HG02981 (cell line): ENCODE measurements at regions not wholly inside any gene's neighbourhood (a gene's known extent, or its start where the extent isn't known, plus 50 kb on each side); places are given as distances from the start of the nearest gene placed in this dataset.
"Not testable (repeated sequence)": the region's sequence is repeated elsewhere in the genome, so short reads cannot be mapped to it uniquely, and the experiment has no call there.

ENCODE experiments used
- ATAC-seq: cut with Tn5 transposase; IDR thresholded peaks from one replicate; pipeline ENCODE4 v1.9.1; 2021; ENCODE audit warnings: mild to moderate bottlenecking, moderate library complexity; ENCODE audit not compliant: unreplicated experiment

DNA sequence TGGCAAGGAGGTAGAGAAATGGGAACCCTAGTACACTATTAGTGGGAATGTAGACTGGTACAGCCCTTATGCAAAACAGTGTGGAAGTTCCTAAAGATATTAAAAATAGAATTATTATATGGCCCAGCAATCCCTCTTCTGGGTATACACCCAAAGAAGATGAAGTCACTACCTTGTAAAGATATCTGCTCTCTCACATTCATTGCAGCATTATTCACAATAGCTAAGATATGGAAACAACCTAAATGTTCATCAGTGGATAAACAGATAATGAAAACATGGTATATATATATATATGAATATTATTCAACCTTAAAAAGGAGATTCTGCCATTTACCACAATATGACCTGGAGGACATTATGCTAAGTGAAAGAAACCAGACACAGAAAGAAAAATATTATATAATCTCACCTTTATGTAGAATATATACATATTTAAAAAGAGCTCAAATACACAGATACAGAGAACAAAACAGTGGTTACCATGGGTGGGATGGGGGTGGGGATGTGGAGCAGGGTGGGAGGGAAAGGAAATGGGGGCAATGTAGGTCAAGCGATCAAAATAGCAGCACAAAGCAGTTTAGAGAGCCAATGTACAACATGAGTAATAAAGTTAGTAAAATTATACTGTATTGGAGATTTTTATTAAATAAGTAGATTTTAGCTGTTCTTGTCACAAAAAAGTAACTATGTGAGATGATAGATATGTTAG is 138.6 kb downstream of the SPRY1 start:
- no peak for ATAC-seq

DNA sequence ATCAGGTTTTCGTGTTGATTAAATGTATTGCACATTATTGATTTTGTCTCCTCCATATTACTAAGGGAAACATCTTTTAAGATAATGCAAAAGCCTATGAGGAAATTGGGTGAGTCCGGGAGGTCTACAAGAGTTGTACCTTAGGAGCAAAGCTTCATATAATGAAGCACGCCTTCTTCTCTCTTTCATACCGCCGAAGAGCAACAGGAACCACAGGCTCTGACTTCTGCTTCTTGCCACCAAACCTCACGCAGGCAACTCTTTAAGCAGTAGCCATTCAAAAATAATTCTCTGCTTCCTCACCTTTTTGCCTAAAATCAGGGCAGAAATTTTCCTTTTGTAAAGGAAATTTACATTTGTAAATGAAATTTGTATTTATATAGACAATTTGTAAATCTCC is 139.6 kb downstream of the SPRY1 start:
- ATAC-seq = no peak

DNA sequence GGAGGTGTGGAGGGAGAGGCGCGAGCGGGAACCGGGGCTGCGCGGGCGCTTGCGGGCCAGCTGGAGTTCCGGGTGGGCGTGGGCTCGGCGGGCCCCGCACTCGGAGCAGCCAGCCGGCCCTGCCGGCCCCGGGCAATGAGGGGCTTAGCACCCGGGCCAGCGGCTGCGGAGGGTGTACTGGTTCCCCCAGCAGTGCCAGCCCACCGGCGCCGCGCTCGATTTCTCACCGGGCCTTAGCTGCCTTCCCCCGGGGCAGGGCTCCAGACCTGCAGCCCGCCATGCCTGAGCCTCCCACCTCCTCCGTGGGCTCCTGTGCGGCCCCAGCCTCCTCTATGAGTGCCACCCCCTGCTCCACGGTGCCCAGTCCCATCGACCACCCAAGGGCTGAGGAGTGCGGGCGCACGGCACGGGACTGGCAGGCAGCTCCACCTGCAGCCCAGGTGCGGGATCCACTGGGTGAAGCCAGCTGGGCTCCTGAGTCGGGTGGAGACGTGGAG is 141.4 kb downstream of the SPRY1 start:
- ATAC-seq = not testable (repeated sequence)

DNA sequence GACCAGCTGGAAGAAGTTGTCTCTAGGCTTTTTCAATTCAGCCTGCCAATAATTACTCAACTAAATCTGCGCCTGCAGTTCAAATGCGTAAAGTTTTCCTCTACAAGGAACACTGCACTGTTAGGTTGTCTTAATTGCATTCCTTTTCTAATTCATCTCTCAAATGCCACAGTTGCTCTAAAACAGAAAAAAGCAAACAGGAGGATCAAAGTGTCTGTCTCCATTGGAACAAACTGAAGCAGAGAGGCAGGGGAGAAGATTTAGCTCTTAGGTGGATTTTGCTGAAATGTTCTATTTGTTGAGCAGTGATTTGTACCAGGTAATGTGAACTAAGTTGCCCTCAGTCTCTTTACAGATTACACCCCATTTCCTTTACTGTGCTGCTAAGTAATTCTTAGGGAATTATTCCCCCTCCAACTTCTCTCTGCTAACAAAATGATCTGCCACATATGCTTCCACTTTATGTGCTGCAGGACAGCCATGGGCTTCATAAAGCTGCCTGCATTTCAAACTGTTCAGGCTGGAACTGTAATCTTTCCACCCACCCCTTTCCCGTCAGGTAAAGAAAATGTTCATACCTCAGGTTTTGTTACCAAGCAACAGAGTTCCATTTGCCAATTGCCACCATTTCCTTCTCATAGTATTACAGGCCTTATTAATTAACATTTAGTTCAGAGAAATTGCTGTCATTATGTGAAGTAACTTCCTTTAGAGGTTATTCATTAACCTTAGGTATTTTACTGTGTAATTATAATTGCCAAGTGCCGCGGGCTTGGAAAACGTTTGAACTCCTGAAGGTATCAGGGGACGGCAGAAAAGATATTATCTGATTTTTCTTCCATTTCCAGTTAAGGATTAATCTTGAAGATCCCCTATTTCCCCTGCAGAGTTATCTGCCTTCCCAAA is 149.3 kb downstream of the SPRY1 start:
- ATAC-seq = no peak

DNA sequence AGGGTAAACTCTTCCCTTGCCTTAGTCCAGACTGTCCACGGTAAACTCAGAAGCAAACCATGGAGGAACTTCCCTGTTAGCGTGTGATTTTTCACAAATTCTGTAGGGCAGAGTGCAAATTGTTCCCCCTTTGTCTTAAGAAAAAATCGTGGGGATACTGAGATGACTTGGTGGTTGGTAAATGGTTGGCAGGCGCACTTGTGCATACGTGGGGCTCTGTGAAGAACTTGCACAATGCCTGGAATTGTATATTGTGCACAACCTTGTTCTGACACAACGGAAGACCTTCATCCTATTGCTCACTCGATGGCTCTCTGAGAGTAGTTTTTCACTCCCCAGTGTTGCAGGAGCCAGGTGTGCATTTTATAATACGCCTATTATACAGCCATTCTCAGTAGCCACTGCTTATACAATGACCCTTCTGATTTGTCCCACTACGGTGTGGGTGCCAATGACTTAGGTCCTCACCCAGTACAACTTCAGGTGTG is 150.0 kb downstream of the SPRY1 start:
- ATAC-seq = no peak

DNA sequence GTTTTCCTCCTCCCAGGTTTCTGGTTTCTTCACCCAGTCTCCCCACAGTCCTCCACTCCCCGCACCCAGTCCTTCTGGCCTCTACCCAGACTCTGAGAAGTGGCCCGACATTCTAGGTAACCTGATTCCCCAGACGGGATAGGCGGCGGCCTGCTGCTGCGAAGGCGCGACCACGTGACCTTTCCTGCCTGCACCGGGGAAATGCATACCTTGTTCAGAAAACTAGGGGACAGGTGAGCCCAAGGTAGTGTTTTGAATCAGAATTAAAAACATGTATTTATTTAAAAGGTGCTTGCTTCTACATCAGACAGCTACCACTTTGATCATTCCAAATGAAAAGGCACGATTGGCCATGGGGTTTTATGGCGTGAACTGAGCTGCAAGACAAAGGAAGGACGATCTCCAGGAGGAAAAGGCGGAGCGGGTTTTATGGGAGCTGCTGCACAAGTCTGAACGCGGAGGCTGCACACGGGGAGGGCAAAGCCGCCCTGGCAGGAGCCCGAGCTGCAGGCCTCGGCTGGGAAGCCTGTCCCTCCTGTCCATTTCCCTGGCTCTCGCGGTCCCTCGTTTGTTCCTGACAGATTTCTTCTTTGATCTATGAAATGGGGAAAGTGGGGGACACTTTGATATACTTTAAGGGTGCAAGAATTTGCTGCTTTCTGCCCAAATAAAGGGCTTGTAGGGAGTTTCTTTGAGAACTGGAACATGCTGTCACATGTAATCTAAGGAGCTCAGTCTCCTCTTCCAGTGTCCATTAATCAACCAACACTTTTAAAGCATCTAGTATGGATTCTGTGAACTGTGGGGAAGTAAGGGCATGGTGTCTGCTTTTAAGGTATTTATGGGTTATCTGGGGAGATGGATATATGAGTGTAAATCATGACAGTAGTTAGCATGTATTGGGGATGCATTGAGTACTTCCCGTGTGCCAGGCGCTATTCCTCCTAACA is 150.9 kb downstream of the SPRY1 start:
- no peak for ATAC-seq

DNA sequence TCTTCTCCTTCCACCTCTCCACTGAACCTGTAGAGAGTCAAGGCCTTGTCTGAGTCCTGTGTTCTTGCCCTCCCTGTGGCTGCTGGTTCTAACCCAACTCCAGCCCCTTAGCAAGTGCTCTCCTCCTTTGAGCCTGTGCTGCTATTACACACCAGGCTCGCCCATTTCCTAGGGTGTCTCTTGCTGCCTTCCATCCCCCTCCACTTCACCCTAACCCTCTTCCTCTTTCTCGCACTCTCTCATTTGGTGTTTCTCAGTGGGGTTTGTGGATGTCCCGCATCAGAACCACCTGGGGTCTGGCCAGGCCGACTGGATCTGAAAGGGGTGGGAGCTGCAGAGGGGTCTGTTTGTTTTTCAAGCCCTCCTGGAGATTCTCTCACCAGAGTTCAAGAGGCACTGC is 156.7 kb downstream of the SPRY1 start:
- no peak for ATAC-seq

DNA sequence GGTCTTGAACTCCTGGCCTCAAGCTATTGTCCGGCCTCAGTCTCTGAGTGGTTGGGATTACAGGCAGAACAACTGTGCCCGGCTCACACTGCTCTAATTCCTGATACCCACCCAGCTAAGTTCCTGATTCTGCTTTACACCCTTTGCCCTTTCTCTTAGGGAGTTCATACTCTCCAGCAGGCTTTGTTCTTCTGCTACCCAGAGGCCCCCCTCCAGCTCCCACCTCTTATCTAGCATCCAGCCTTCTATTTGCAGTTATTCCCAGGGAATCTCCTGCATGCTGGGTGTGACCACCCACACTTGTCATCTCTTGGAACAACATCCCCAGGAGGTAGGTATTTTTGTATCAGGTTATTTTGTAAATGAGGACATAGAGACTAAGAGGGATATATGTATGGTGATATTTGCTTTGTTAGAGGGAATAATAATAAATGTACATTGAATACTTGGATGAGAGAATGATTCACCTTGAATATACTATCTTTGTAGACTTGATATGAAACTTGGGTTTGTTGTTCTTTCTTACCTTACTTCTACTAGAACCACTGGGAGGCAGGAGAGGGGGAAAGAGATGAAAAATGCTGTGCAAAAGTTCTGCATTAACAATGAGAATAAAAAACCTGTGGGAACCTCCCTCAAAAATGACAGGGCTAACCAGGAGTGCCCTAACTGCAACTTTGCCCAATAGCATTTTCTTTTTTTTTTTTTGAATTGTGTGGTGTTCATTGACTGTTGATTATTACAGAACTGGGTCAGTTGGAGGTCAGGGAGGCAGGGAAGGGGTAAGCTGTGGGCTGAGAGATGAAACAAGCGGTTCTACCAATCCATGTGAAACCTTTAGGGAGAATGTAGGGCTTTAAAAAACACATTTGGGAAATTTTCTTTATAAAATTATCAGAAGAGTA is 157.4 kb downstream of the SPRY1 start:
- ATAC-seq = no peak

DNA sequence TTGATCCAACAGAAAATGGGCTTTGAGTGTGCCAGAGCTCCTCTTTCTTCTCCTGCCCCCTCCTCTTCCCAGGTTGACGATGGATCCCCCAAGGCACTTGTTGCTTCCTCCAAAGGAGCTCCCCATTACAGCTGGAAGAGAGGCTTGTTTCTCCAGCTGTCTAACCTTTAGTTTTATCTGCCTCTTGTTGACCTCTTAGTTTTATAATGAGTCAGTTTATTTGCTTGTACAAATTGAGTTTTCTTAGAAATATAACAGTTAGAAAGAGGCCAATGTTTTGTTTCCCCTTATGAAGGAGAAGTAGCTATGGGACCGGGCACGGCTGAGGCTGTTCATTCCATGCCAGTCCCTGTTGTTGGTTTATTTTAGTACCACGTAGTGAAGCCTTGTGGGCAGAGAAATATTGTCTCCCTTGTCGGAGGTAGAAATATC is 158.2 kb downstream of the SPRY1 start:
- ATAC-seq = no peak

DNA sequence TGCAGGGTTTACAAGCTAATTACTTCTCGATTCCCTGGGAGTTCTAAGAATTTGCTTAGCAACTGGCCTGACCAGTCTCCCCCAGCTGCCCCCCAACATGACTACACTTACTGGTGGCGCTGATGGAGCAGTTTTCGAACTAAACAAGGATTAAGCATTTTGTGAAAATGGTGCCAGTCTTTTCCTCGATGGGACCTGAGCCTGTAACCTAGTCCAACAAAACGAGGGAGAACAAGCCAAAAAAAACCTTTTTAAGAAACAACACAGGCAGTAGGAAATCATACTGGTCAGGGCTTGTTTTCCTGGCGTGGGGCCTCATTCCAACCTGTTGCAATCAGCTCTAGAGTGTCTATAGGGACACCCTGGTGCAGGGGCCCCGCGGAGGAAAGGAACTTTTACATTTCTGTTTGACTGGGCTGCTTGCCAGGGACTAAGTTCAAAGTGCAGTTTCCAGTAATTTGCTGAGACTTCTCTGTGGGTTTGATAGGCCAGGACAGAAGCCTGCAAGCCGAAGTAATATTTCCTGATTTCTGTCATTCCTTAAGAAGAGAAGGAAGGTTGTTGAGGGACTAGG is 158.7 kb downstream of the SPRY1 start:
- ATAC-seq = no peak

DNA sequence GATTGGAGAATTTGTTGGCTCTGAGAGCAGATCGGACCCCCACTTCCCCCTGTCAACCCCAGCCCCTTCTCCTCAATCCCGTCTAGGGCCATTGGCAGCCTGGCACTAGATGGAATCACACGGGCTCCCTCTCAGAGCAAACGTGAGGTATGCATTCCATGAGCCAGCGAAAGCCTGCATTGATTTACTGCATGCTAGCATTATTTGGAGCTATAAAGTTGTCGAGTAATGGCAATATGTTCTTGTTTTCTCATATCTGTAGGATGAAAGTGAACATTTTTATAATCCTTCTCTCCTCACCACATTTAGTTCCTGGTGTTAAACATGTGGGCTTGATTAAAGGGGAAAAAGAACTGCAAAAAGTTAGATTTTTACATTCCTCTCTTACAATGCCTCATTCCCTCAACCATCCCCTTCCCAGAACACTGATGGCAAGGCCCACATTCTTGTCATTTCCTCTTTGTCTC is 159.2 kb downstream of the SPRY1 start:
- ATAC-seq = no peak

DNA sequence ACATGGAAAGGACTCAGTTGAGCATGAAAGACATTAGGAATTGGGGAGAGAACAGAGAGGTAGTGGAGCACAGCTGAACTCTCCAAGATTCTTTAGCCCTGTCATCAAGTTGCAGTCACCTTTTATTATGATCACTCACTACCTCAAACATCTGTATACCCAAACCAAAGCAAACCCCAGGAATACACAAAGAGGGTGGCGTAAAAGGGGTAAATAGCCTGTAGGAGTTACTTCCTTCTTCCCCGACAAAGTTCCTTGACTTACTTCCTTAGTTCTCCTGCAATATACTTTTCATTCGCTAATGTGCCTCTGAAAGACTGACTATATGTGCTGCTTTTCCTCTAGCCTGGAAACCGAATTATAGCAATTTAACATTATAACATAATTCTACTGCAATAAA is 159.9 kb downstream of the SPRY1 start:
- ATAC-seq = no peak

DNA sequence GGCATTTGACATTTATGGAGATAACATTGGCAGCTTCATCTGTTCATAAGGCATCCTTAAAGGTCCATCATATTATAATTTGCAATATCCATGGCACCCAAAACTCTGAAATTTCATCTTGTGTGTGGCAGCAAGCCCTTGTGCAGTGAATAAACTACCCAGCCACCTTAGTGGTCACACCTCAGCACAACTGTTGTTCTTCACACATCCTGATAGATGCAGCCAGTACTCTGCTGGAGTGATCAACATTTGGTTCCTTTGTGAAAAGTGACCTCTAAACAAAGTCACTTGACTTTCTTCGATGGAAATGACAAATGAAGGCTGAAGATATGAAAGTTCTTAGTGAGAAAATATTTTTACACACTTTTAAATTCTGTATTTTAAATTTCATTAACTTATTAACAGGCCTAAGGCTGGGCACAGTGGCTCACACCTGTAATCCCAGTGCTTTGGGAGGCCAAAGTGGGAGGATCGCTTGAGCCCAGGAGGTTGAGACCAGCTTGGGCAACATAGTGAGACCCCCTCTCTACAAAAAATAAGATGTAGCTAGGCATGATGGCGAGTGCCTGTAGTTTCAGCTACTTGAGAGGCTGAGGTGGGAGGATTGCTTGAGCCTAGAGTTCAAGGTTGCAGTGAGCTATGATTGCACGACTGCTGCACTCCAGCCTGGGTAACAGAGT is 161.4 kb downstream of the SPRY1 start:
- no peak for ATAC-seq

DNA sequence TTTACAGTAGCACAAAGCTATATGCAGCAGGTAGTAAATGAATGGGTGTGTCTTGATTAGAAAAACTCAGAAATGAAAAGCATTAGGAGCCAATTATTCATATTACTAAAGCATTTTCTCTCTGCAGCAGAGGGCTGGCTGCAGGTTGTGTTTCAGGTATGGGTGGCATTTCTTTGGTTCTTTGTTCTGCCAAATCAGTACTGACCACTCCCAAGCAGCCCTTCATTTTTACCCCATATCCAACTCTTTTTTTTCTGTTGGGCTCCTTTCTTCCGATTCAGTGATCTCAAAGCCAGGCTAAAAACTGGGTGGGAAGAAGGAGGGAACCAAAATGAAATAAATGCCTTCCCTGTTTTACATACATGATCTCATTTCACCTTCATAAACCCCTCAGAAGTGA is 162.3 kb downstream of the SPRY1 start:
- ATAC-seq = no peak

DNA sequence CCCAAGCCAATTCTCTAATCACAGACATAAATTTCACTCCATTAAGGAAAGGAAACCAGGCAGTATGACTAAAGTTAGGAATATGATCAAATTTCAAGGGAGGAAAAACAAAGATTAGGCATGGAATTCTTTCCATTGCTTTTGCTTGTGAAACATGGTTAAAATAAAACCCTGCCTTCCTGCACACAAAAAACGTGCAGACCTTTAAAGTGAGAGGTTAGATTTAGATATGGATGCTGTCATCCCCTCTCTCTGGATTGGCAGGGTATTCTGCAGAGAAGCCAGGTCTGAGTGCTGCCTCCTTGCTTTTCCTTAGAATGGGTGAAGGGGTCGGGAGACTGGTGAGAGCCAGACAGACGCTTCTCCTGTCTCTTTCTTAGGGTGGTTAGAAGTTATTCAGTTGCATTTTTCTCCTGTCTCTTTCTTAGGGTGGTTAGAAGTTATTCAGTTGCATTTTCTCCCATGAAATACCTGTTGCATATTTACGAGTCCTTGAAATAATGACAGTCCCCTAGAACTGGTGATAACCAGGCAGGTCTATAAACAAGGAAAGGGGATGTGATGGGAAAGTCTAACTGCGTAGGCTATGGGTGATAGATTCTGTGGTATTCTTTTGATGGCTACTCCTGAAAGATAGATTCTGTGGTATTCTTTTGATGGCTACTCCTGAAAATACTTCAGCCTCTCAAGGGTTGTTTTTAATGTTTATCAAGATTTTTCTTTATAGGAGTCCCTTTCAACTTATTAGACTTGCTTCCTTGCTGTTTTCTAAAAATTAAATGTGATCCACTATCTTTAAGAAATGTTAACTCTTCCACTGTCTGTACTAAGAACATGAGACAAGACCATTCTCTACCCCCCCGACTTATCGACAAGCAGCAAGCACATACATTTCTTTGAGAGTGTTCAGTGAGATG is 163.6 kb downstream of the SPRY1 start:
- ATAC-seq = no peak

DNA sequence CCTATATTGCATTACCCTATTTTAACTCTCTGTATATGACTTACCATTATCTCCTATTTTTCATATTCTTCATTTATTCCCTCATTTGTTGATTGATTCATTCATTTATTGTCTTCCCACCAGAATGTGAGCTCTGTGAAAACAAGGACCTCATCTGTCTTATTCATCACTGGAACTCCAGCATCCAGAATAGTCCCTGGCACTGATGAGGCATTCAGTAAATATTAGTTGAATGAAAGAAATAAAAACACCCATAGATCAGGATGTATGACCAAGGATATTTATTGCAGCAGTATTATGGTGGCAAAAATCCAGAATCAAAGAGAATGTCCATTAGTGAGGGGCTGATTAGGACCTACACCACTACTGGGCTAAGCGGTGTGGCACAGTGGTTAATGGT is 164.9 kb downstream of the SPRY1 start:
- no peak for ATAC-seq

DNA sequence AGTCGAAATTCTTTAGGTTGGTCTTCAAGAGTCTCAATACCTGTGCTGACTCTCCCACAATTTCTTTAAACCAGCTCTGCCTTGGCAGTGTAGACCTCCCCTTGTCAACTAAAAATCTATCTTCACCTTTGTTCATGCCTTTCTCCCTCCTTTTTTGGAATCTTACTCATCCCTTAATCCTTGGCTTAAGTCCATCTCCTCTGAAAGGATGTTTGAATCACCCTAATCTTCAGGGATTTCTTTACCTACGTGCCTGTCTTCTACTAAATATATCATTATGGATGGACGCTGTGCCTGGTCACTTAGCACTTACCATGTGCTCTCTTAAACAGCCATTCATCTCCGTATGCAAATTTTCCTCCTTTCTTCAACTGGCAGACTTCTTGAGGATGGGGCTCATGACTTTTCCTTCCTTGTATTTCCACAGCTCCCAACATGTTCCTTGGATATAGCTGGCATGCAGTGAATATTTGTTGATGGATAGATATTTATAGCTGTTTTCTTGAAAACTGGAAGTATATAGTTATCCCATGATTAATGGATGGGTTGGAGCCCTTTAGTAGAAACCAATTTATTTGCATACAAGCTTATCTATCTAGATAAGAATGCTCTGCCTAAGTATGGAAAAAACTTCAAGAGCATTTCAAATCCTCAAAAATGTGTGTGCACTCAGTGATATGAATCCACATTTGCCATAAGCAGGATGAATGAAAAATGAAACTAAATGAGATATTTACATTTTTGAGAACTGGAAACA is 166.6 kb downstream of the SPRY1 start:
- no peak for ATAC-seq
